Type B pancreatic cell (in vitro differentiated cells): ENCODE measurements at regions not wholly inside any gene's neighbourhood (a gene's known extent, or its start where the extent isn't known, plus 50 kb on each side); places are given as distances from the start of the nearest gene placed in this dataset.

Experiments used
- DNase-seq: peaks from one replicate; pipeline ENCODE4 v3.0.0; 2021; ENCODE audit warnings: mixed read lengths; ENCODE audit not compliant: unreplicated experiment; ENCODE audit errors: extremely low spot score
- H3K27ac Mint-ChIP-seq: 2 replicates; pipeline ENCODE4 v1.8.0; 2021; ENCODE audit warnings: mild to moderate bottlenecking, mixed read lengths
- H3K27me3 Mint-ChIP-seq: 2 replicates; pipeline ENCODE4 v1.8.0; 2021; ENCODE audit warnings: mixed read lengths
- H3K36me3 Mint-ChIP-seq: 2 replicates; pipeline ENCODE4 v1.8.0; 2021; ENCODE audit warnings: mixed read lengths
- H3K4me1 Mint-ChIP-seq: one replicate; pipeline ENCODE4 v1.8.0; 2021; ENCODE audit warnings: mixed read lengths; ENCODE audit not compliant: unreplicated experiment
- H3K4me3 Mint-ChIP-seq: 2 replicates; pipeline ENCODE4 v1.8.0; 2021; ENCODE audit warnings: mild to moderate bottlenecking, mixed read lengths
- H3K9me3 Mint-ChIP-seq: 2 replicates; pipeline ENCODE4 v1.8.0; 2021; ENCODE audit warnings: mixed read lengths
- CTCF ChIP-seq: fragments of 200-600 bp; sonication (generic); conservative IDR thresholded peaks from 2 replicates; pipeline ENCODE4 v1.5.0; 2021; ENCODE audit warnings: antibody characterized with exemption, mild to moderate bottlenecking

GRCh38 chr5:110256298-110256697, 470.2 kb downstream of the TMEM232 start:
- Mint-ChIP-seq H3K4me1 (peaks cover 24% of the 10 kb centered on the region), H3K4me3 (no peak overlapping the region), H3K9me3 (peaks cover 3% of the 10 kb centered on the region), H3K27me3 (no peaks in the 10 kb centered on the region), H3K36me3 (no peaks in the 10 kb centered on the region), H3K27ac (no peak overlapping the region)
- DNase-seq: no peak
- no peak for TF ChIP-seq CTCF

- Mint-ChIP-seq H3K27me3 (no peaks in the 10 kb centered on the region), H3K9me3 (peaks cover 3% of the 10 kb centered on the region), H3K27ac (no peak overlapping the region), H3K4me3 (no peak overlapping the region), H3K4me1 (peaks cover 24% of the 10 kb centered on the region), H3K36me3 (no peaks in the 10 kb centered on the region)
- TF ChIP-seq CTCF: no peak
- no peak for DNase-seq
Measured at GRCh38 chr5:110257971-110258370, 468.5 kb downstream of the TMEM232 start.

GRCh38 chr5:110258460-110259216, 467.8 kb downstream of the TMEM232 start:
- no peak overlapping the region for H3K27ac Mint-ChIP-seq
- no peaks in the 10 kb centered on the region for H3K36me3 Mint-ChIP-seq
- H3K4me3 Mint-ChIP-seq: no peak overlapping the region
- H3K27me3 Mint-ChIP-seq: no peaks in the 10 kb centered on the region
- H3K4me1 Mint-ChIP-seq: peaks cover 24% of the 10 kb centered on the region
- no peak for TF ChIP-seq CTCF
- H3K9me3 Mint-ChIP-seq: peaks cover 3% of the 10 kb centered on the region
- DNase-seq: no peak

- H3K36me3 Mint-ChIP-seq: no peaks in the 10 kb centered on the region
- peaks cover 17% of the 10 kb centered on the region for H3K4me1 Mint-ChIP-seq
- no peak for DNase-seq
- no peak for TF ChIP-seq CTCF
- H3K27me3 Mint-ChIP-seq: no peaks in the 10 kb centered on the region
- H3K4me3 Mint-ChIP-seq: no peak overlapping the region
- no peaks in the 10 kb centered on the region for H3K9me3 Mint-ChIP-seq
- H3K27ac Mint-ChIP-seq: no peak overlapping the region
Measured at GRCh38 chr5:110262749-110263148, 463.7 kb downstream of the TMEM232 start.

- no peak for DNase-seq
- TF ChIP-seq CTCF: no peak
- Mint-ChIP-seq H3K27ac (no peak overlapping the region), H3K36me3 (no peaks in the 10 kb centered on the region), H3K27me3 (no peaks in the 10 kb centered on the region), H3K4me3 (no peak overlapping the region), H3K9me3 (no peaks in the 10 kb centered on the region), H3K4me1 (peaks cover 7% of the 10 kb centered on the region)
Measured at GRCh38 chr5:110264661-110265060, 461.8 kb downstream of the TMEM232 start.

GRCh38 chr5:110265162-110265561, 461.3 kb downstream of the TMEM232 start:
- Mint-ChIP-seq H3K9me3 (no peaks in the 10 kb centered on the region), H3K4me1 (peaks cover 8% of the 10 kb centered on the region), H3K27ac (no peak overlapping the region), H3K27me3 (no peaks in the 10 kb centered on the region), H3K36me3 (no peaks in the 10 kb centered on the region), H3K4me3 (no peak overlapping the region)
- no peak for DNase-seq
- TF ChIP-seq CTCF: no peak
